NCI-H510A (cell line): ENCODE measurements at regions not wholly inside any gene's neighbourhood (a gene's known extent, or its start where the extent isn't known, plus 50 kb on each side); places are given as distances from the start of the nearest gene placed in this dataset.

ENCODE experiments used
- DNase-seq: peaks from one replicate; lab custom pipeline; 2025; lab: John Stamatoyannopoulos, UW

DNA sequence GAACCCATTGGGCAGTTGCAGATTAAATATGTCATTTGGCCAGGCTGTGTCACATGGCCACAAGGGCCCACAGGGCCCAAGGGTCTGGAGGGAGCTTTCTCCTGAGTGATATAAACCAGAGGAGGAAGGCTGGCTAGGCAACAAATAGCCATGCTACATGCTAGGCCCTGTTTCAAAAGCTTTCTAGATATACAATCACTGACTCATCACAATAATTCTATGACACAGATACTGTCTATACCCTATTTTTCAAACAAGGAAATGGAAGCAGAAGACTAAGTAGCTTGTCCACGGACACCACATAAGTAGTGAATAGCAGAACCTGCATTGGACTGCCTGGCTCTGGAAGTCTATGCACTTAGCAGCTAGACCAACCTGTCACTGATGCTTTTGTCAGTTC lies 625.4 kb downstream of the NTRK3 start:
- no peak for DNase-seq

DNA sequence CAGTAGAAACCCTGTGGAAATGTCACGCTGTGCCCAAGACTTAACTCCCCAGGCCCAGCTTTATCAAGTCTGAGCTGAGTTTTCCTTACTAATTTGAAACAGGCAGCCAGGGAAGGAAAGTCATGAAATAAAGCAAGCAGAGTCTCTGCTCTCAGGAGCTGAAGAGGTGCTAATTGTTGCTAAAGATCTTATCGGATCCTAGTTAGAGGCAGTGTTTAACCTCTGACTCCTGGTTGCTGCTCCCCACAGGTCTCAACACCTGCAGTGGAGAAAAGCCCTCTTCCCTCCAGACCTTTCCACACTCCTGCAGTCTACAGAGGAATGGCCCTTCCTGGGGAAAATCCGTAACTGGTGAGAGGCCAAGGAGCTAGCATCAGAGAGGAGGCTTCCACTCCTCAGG lies 628.2 kb downstream of the NTRK3 start:
- no peak for DNase-seq

DNA sequence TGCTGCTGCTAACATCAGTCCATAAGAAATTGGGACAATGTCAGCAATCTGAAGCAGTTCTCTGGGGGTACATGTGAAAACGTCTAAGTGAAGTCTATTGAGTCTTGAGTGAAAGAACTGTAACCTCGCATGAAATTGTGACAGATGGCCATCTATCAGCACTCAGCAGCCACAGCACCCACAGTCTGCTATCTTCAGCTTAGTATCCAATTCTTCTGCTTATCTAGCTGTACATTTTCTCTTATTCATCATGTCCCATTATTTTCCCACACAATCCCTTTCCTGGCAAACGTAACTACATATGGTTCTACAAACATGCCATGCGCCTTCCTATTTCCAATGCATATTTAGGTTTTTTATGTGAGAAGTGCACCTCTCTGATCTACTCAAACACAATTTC lies 629.7 kb downstream of the NTRK3 start:
- DNase-seq, result no peak

DNA sequence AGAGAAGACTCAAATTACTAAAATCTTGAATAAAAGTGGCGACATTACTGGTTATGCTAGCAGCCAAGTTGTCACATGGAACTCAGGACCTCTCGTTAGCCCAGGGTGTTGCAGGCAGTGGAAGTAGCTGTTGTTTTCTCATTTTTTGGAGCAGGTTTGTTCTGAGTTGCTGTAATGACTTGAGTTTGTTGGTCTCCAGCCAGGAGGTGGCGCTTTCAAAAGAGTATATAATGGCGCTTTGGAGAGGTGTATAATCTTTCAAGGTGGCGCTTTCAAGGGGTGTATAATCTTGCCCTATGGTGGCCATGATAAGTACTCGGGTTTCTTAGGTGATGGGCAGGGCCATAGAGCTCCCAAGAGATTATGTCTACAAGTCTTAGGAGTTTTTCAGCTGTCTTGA lies 632.7 kb downstream of the NTRK3 start:
- no peak for DNase-seq

DNA sequence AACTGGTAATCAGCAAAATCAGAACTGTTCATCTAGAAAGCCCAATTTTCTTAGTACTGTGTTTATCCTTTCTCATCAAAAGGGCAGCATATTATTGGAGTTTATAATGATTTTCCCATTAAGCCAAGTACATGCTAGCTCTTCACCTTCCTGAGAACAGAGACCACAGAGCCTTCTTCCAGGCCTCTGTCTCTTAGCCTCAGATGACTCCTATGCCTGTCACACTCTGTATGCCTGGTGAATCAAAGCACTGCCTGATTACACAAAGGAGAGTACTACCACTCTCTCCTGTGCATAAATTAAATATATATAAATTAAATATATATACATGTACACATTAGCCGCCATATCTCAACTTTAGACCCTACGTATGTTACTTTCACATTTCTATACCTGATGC lies 636.1 kb downstream of the NTRK3 start:
- DNase-seq, result no peak

DNA sequence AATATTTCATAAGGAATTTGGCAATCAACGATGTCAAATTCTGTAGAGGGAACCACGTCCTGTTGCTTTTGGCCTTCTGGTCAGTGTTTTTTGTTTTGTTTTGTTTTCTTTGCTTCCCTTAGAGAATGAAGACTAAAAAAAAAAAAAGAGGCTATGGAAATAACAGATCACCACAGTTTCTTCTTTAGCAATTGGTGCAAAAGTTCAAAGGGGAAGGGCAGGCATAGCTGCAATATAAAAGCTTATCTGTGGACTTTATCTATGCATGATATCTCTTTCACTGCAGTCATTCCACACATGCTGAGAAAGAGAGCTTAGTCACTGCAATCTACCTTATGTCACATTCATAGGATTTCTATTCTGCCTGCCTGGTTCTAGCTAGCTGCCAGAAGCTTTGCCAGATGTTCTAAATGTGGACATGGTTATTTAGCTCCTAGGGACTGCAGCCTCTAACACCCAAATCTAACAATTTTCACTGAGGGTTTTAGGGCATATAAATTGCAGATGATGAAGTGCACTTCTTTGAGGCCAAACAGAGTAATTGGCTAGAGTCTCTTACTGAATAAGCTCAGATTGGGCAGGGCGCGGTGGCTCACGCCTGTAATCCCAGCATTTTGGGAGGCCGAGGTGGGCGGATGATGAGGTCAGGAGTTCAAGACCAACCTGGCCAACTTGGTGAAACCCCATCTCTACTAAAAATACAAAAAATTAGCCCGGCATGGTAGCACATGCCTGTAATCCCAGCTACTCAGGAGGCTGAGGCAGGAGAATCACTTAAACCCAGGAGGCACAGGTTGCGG lies 637.2 kb downstream of the NTRK3 start:
- no peak for DNase-seq

DNA sequence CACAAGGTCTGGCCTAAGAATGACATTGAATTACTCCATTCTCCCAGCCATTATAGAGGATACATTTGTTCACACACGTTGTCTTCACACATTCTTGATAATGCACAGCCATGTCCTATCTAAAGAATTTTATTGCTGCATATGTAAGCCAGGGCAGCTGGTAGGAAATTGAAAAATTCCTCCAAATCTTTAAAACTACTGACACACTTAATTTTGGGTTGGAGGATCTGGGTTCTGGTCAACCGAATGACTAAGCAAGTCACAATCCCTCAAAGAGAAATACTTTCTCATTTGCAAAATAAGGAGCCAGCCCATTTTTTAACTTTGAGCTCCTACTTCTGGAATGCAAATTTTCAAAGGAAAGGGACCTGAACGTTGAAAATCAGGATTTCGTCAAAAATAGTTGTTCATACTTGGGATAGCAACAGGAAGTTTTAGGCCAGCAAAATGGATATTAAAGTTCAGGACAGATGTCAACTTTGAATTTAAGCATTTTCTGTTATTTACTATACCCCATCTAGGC lies 638.3 kb downstream of the NTRK3 start:
- DNase-seq, result no peak

DNA sequence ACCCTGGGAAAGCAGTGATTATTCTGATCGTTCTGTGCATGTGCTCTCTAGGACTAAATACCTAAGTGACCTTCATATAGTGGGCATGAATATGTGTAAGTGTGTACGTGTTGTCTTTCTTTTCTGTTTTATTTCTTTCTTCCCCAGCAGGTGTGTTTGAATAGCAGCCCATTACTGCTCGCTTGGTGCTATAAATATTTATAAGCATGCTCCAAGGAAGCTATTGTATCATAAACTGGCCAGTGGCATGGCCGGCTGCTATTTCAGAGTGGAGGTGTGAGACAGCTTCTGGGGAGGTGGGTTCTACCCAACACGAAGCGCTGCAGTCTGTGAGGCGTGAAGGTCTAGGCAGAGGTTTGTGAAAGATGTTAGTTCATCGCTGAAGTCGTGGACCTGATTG lies 641.8 kb downstream of the NTRK3 start:
- DNase-seq, result no peak

DNA sequence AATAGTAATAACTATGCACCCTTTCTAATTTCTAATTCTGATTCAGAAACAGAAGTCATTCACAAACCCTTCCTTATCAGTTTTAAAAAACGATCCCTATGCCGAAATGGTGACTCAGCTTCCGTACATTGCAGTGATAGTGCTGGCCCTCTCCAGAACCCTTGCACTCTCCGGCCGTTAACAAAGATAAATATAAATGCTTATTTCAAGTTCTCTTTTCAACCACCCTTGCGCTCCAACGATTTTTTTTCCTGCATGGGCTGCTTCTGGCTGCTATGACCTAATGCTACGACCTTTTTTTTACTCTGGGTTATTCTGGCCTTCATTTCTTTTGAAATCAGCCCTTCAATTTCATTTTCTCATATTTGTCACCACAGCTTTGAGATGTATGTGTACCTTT lies 646.2 kb downstream of the NTRK3 start:
- DNase-seq, result no peak

DNA sequence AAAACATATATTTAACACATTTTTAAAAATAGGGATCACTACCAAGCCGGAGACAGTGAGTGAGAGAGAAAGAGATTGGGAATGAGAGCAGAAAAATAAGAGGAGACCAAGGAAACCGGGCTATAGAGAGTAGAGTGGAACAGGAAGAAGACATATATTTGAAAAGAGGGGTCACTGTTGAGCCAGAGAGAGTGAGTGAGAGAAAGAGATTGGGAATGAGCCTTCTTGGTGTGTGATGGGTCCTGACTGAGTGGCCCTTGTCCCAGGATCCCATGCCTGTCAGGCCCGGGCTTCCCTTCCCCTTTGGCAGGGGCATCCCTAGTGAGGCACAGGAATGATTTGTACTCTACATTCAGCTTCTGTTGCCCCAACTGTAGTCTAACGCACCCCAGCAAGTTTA lies 646.6 kb downstream of the NTRK3 start:
- DNase-seq, result no peak

DNA sequence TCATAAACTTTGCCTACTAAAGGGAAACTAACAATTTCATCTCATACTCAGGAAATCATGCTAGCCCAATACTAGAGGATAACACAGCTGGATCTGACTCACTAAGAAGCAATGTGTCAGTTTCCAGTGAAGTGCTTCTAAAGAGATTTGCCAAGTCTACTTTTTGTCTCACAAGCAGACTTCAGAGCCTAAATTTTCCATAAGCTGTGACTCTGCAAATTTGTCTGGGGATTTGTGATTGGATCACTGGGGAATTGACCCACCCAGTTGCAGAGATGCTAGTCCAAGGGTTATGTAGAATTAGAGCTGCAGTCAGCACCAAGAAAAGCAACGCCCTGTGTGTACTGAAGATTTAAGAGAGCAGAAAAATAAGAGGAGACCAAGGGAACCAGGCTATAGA lies 647.1 kb downstream of the NTRK3 start:
- DNase-seq, result no peak

DNA sequence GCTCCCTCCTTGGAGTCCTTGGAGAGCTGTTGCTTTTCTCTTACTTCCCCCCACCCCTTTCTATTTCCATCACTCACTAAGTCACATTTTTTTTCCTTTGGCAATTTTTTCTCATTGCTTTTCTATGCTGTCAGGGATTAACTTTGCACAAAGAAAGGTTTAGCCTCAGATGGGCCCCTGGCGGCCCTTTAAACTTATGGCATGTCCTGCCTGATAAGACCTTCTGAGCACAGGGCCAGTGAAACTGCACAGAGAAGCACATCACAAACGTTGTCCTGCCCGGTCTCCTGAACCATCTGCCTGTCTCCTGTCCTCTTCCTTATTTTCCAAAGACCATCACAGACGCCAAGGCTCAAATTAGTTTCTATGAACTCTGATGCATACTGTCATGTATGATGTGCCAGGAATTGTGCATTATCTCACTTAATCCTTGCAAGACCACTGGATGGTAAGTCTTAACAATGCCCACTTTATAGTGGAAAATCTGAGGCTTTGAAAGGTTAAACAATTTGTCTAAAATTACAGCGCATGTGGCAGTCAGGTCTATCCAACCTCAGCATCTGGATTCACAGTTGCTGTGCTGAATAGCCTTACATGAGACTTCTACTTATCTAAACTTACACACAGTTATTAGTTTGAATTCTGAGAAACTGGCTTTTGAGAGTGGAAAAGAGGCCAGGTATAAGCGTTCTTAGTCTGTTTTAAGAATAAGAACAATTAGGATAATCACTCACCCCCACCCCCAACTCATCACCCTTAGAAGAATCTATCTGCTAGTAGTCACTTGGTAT lies 648.1 kb downstream of the NTRK3 start:
- DNase-seq, result no peak

DNA sequence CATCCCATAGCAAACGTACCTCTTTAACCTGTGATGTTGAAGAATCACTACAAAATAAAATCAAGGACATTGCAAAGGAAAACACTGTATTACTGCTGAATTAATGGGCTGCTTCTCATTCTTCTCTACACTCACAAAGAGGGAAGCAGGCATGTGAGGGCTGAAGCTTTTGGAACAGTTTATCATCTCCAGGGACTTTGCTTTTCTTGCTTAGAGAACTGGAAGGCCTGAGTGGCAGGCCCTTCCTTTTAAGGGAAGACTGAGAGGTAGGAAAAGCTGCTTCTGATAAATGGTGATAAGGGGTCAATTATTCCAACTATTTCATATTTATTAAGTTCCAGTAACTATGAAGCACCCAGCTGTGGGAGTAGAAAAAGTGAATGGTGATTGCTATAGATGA lies 649.6 kb downstream of the NTRK3 start:
- DNase-seq, result no peak

DNA sequence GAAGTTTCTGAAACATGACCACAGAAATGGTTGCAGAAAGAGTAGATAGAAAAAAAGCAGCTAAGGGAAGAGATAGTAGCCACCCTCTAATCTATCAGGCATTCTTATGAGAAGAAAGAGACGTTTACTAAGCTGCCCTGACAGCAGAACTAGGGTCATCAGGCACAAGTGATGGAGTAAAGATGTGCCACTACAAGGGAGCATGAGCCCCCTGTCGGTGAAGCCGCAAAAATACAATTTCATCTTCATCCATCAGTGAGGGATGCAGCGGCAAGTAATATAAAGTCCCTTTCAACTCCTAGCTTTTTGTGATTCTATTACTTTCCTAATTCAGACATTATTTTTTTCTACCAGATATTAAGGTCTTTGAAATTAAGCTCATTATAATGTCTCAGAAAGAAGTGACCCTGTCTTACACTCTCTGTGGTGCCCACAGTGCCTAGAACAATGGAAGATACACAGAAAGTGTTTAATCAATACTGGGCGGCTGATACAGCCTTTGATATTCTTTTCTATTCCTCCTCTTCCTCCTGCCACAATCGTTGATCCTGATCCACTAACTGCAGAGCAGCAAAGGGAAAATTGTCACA lies 651.6 kb downstream of the NTRK3 start:
- DNase-seq, result no peak

DNA sequence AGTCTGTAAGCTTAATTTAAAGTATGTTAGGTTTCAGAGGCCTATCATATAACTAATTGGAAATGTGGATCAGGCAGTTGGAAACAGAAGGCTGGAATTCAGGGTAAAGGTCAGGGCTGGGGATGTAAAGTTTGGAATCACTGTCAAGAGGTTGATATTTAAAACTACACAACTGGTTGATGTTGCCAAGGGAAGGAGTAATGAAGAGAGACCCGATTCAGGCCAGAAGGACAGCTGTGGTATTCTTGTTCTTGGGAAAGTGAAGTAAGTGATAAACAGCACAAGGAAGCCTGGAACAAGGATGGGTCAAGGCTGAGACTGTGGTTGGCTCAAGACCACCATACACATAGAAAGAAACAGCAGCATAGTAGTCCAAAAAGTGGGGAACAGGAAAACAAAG lies 654.2 kb downstream of the NTRK3 start:
- no peak for DNase-seq

DNA sequence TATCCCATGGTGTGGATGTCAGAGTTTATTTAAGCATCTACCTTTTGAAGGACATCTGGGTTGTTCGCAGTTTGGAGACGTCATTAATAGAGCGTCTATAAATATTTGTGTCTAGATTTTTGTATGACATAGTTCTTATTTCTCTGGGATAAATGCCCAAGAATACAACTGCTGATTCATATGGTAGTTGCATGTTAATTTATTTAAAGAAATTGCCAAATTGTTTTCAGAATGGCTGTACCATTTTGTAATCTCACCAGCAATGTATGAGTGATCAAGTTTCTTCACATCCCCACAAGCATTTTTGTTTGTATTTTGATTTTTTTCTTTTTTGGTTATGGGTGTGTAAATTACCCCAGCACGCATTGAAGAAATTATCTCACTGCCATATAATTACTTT lies 656.9 kb downstream of the NTRK3 start:
- no peak for DNase-seq

DNA sequence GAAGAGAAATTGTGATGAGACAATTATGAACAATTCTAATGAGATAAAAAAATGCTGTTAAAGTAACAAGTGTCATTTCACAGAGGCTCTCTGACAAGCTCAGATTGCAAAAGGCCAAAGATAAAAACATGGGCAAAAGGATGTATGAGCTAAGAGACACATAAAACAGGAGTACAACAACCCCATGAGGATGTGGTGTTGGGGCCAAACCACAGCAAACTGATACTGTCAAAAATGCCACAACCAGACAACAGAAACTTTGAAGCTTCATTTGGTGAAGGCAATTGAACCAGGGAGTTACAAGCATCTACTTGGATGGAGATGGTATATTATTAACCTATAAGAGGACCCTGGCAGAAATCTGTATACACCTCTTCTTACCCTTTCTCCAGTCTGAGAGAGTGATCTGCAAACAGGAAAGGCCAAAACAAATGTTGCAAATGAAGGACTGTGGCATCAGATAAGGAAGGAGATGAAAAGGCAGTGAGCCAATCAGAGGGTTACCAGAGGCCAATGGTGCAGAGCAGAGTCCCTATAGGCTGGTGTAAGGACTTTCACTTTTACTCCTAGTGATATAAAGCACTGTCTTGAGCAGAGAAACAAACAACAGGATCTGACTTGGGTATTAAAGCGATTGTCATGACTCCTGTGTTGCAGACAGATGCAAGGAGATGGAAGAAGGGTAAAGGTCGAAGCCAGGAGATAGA lies 659.0 kb downstream of the NTRK3 start:
- no peak for DNase-seq

DNA sequence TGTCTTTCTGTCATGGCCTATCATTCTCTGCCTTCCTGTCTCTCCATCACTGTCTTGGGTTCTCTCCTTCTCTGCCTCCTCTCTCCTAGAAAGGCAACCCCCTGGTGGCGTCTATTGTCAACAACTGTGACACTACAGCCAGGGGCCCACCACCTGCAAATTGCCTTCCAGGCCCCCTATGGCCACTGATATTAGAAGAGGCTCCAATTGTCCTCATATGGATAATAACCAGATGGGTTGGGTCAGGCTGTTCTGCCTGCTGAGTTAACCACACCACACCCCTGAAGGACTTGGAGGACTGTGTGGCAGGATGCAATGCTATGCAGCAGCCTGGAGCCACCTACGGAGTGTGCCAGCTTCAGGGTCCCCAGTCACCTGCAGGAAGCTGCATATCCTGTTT lies 665.0 kb downstream of the NTRK3 start:
- no peak for DNase-seq

DNA sequence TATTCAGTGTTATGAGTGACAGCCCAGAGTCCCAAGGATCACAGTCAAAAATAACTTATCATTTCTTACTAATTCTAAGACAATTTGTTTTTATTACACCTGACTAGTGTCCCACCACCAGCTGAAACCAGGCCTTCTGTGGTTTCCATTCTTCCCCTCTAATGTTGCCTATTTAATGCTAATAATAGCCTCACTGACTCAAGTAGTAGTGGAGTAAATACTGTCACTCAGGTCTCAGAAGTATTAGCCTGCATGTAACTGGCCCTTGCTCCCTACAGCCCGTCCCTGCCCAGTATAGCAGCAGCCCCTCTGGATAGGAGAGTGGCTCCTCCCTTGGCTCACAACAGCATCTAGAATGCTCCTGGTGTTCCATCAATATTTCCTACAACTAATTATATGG lies 665.5 kb downstream of the NTRK3 start:
- DNase-seq, result no peak

DNA sequence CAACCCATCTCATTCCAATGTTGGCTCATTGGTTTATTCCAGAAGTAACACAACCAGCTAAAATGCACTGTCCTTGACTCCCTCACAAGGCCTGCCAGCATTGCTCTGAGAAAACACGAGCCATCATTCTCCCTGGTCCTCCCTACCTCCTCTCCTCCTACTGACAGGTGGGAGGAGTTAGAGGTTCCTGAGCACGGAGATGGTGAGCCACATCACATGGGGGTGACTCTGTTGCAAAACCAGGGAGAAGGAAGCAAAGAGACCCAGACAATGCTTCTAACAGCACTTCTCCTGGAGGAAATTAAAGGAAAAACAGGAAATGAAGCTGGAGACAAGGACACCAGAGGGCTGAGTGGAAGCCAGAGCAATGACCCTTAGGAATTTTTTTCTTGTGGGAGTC lies 667.4 kb downstream of the NTRK3 start:
- DNase-seq, result no peak

DNA sequence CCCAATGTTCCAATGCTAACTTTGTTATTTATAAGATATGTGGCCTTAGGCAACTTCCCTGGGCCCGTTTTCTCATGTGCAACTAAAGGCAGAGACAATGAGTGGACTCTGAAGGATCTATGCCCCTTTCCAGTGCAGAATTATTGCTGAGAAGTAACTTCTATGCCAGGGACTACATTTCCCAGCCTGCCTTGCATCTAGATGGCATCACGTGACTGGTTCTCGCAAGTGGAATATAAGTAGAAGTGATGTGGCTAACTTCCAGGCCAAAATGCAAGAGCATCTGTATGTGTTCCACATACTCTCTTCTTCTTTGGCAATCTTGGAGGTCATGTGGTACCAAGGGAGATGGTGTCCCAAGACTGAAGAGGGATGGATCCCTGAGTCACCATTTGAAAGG lies 674.4 kb downstream of the NTRK3 start:
- no peak for DNase-seq

DNA sequence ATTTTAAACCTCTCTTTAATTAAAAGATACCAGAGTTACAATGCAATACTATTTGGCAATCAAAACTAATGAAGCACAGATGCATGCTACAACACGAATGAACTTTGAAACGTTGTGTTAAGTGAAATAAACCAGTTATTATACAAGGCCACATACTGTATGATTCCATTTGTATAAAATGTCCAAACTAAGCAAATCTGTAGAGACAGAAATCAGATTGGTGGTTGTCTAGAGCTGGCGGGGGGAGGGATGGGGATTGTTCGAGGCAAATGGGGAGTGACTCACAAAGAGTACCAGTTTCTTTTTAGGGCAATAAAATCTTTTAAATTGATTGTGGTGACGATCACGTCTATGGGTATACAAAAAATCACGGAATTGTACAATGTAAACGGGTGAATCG lies 677.0 kb downstream of the NTRK3 start:
- no peak for DNase-seq
